ENCODE measurements at regions not wholly inside any gene's neighbourhood (a gene's known extent, or its start where the extent isn't known, plus 50 kb on each side); places are given as distances from the start of the nearest gene placed in this dataset.

DNA sequence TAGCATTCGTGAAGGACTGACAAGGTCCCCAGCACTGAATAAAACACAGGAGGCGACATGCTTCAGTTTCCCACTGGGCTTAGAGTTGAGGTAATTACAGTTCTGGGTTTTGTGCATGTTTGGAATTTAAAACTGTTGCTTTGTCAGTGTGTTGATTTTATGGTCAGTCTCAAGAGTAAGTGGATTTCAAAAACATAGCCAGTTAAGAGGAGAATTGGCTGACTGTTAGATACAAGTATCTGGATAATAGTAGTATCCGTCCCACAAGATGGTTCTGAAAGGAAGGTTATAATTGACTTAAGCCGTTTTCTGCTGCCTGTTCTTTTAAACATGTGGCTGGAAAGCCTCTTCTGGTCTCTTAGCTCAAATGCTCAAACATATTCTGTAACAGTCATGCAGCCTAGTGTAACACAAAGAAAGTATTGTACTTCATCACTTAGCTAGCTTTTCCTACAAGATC lies 170.9 kb downstream of the POLR1F start:
- TF ChIP-seq, protein P1, sequence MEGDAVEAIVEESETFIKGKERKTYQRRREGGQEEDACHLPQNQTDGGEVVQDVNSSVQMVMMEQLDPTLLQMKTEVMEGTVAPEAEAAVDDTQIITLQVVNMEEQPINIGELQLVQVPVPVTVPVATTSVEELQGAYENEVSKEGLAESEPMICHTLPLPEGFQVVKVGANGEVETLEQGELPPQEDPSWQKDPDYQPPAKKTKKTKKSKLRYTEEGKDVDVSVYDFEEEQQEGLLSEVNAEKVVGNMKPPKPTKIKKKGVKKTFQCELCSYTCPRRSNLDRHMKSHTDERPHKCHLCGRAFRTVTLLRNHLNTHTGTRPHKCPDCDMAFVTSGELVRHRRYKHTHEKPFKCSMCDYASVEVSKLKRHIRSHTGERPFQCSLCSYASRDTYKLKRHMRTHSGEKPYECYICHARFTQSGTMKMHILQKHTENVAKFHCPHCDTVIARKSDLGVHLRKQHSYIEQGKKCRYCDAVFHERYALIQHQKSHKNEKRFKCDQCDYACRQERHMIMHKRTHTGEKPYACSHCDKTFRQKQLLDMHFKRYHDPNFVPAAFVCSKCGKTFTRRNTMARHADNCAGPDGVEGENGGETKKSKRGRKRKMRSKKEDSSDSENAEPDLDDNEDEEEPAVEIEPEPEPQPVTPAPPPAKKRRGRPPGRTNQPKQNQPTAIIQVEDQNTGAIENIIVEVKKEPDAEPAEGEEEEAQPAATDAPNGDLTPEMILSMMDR (IDR thresholded peaks at IDR 0.05; ENCODE audit: low read depth, low read length) = no peak
- Histone ChIP-seq H3K27ac (ENCODE audit: low read depth, low read length) (no peak overlapping the region), H3K27me3 (ENCODE audit: control insufficient read depth, insufficient read depth, low read length) (no peaks in the 10 kb centered on the region), H3K4me3 (ENCODE audit: low read depth, low read length) (no peak overlapping the region), H3K9me3 (ENCODE audit: control insufficient read depth, insufficient read depth, low read length) (no peaks in the 10 kb centered on the region)
- ChIA-PET CTCF (no interaction called here), POLR2A (no interaction called here)
- no peak for DNase-seq (ENCODE audit: low read depth, low spot score)

DNA sequence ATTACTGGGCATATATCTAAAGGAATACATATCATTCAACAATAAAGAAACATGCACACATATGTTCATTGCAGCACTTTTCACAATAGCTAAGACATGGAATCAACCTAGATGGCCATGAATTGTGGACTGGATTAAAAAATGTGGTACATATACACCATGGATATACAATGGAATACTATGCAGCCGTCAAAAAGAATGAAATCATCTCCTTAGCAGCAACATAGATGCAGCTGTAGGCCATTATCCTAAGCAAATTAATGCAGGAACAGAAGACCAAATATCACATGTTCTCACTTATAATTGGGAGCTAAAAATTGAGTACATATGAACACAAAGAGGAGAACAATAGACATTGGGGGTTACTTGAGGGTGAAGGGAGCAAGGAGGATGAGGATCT lies 175.6 kb downstream of the POLR1F start:
- TF ChIP-seq, protein P1 (IDR thresholded peaks at IDR 0.05; ENCODE audit: low read depth, low read length) = no peak
- H3K4me3 ChIP-seq (ENCODE audit: low read depth, low read length) = no peak overlapping the region
- CTCF ChIA-PET = no interaction called here
- POLR2A ChIA-PET = no interaction called here
- H3K27ac ChIP-seq (ENCODE audit: low read depth, low read length) = no peak overlapping the region
- no peaks in the 10 kb centered on the region for H3K27me3 ChIP-seq (ENCODE audit: control insufficient read depth, insufficient read depth, low read length)
- no peaks in the 10 kb centered on the region for H3K9me3 ChIP-seq (ENCODE audit: control insufficient read depth, insufficient read depth, low read length)
- DNase-seq (ENCODE audit: low read depth, low spot score) = no peak

DNA sequence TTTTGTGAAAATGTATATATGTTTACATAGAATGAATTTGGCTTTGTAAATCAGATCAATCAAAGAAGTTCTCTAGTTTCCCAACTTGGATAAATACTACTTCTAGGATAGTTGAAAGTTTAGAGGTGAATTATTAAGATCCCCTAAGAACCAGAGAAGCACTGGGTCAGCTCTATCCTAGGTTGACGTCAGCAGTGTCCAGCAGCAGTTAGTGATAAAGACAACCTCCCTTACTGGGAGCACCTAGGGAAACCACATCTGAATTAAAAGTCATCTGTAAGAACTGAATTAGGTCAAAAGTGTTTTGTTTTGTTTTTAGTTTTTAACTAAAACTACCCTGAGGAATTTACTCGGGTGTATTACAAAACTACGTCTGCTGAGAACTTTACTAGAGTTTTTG lies 178.0 kb downstream of the POLR1F start:
- no peak for DNase-seq (ENCODE audit: low read depth, low spot score)
- TF ChIP-seq, protein P1 (IDR thresholded peaks at IDR 0.05; ENCODE audit: low read depth, low read length) = no peak
- ChIA-PET CTCF (no interaction called here), POLR2A (no interaction called here)
- no peaks in the 10 kb centered on the region for H3K9me3 ChIP-seq (ENCODE audit: control insufficient read depth, insufficient read depth, low read length)
- H3K27ac ChIP-seq (ENCODE audit: low read depth, low read length) = no peak overlapping the region
- no peak overlapping the region for H3K4me3 ChIP-seq (ENCODE audit: low read depth, low read length)
- H3K27me3 ChIP-seq (ENCODE audit: control insufficient read depth, insufficient read depth, low read length) = no peaks in the 10 kb centered on the region

DNA sequence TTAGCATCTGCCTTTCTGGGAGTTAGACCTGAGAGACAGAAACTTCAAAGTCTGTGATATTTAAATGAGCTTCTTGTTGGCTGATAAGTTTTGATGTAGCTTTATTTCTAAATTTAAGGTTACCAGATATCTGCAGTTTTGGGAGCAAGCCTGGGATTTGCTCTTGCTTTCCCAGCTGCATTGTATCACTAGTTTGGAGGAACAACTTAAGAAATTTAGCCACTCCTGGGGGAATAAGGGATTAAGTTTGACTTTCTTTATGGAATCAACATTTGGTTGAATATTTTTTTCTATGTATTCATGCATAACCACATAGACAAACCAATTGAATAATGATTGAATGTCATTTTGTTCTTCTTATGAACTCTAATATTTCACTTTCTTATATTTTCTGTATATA lies 178.6 kb downstream of the POLR1F start:
- Histone ChIP-seq H3K4me3 (ENCODE audit: low read depth, low read length) (no peak overlapping the region), H3K9me3 (ENCODE audit: control insufficient read depth, insufficient read depth, low read length) (no peaks in the 10 kb centered on the region), H3K27ac (ENCODE audit: low read depth, low read length) (no peak overlapping the region), H3K27me3 (ENCODE audit: control insufficient read depth, insufficient read depth, low read length) (no peaks in the 10 kb centered on the region)
- no peak for DNase-seq (ENCODE audit: low read depth, low spot score)
- TF ChIP-seq, protein P1 (IDR thresholded peaks at IDR 0.05; ENCODE audit: low read depth, low read length) = no peak
- CTCF ChIA-PET = interaction anchor here (1.1 kb wide), 1 partner anchor 39 kb away, joined by 3 read pairs; no protein-coding TSS in a partner anchor
- POLR2A ChIA-PET = no interaction called here

DNA sequence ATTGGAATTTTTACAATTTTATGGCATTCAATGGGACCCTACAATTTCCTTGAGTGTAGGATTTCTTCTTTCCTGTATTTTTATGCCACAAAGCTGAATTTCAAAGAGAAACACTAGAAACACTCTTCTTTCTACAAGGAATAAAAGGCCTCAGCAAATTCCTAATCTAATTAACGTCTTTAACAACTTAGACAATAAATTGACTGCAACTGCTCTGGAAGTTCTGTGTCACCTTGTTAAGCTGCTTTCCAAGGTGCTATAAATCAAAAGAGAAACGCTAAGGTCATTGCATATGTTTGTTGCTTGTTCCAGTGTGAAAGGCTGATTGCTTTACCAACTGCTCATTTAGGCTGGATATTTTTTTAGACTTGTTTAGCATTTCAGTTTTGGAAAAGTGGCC lies 182.2 kb downstream of the POLR1F start:
- CTCF ChIA-PET = no interaction called here
- TF ChIP-seq, protein P1 (IDR thresholded peaks at IDR 0.05; ENCODE audit: low read depth, low read length) = no peak
- no peaks in the 10 kb centered on the region for H3K9me3 ChIP-seq (ENCODE audit: control insufficient read depth, insufficient read depth, low read length)
- H3K4me3 ChIP-seq (ENCODE audit: low read depth, low read length) = no peak overlapping the region
- H3K27ac ChIP-seq (ENCODE audit: low read depth, low read length) = no peak overlapping the region
- POLR2A ChIA-PET = no interaction called here
- no peak for DNase-seq (ENCODE audit: low read depth, low spot score)
- H3K27me3 ChIP-seq (ENCODE audit: control insufficient read depth, insufficient read depth, low read length) = no peaks in the 10 kb centered on the region
